ENCODE measurements at regions not wholly inside any gene's neighbourhood (a gene's known extent, or its start where the extent isn't known, plus 50 kb on each side); places are given as distances from the start of the nearest gene placed in this dataset.

- no peaks in the 10 kb centered on the region for H3K9me2 ChIP-seq (ENCODE audit: low read depth, low read length)
- no peaks in the 10 kb centered on the region for H3K9me3 ChIP-seq (ENCODE audit: low read length)
- H3K4me3 ChIP-seq (ENCODE audit: low read depth, low read length, poor library complexity, severe bottlenecking): no peak overlapping the region
- no peaks in the 10 kb centered on the region for H3K4me1 ChIP-seq (ENCODE audit: insufficient read depth, low read length, severe bottlenecking)
- no peaks in the 10 kb centered on the region for H4K20me1 ChIP-seq (ENCODE audit: insufficient read depth, low read length)
- H3K36me3 ChIP-seq (ENCODE audit: insufficient read depth, low read length): no peaks in the 10 kb centered on the region
- no peaks in the 10 kb centered on the region for H3K27me3 ChIP-seq (ENCODE audit: insufficient read depth, low read length)
- TF ChIP-seq EZH2 (IDR thresholded peaks at IDR 0.05; ENCODE audit: borderline replicate concordance, low read length) (no peak), CTCF (IDR thresholded peaks at IDR 0.05; ENCODE audit: low read length) (no peak)
- no peak overlapping the region for H2AFZ ChIP-seq (ENCODE audit: low read length)
- H3F3A ChIP-seq (ENCODE audit: insufficient read depth, low read length): no peaks in the 10 kb centered on the region
- no peak overlapping the region for H3K4me2 ChIP-seq (ENCODE audit: low read length)
- H3K27ac ChIP-seq (ENCODE audit: low read depth, low read length, poor library complexity, severe bottlenecking): no peak overlapping the region
- H3K9ac ChIP-seq (ENCODE audit: low read length): no peak overlapping the region
- H3K79me2 ChIP-seq (ENCODE audit: insufficient read depth, low read length): no peaks in the 10 kb centered on the region
These were observed 257.4 kb upstream of the CBLB start for GRCh38 chr3:106126067-106126845.

- H2AFZ ChIP-seq (ENCODE audit: low read length): no peak overlapping the region
- H3K9ac ChIP-seq (ENCODE audit: low read length): no peak overlapping the region
- H3K27ac ChIP-seq (ENCODE audit: low read depth, low read length, poor library complexity, severe bottlenecking): no peak overlapping the region
- no peaks in the 10 kb centered on the region for H3K4me1 ChIP-seq (ENCODE audit: insufficient read depth, low read length, severe bottlenecking)
- no peaks in the 10 kb centered on the region for H3F3A ChIP-seq (ENCODE audit: insufficient read depth, low read length)
- H3K36me3 ChIP-seq (ENCODE audit: insufficient read depth, low read length): no peaks in the 10 kb centered on the region
- H3K4me3 ChIP-seq (ENCODE audit: low read depth, low read length, poor library complexity, severe bottlenecking): no peak overlapping the region
- H3K9me3 ChIP-seq (ENCODE audit: low read length): no peaks in the 10 kb centered on the region
- no peaks in the 10 kb centered on the region for H3K27me3 ChIP-seq (ENCODE audit: insufficient read depth, low read length)
- no peaks in the 10 kb centered on the region for H3K79me2 ChIP-seq (ENCODE audit: insufficient read depth, low read length)
- no peaks in the 10 kb centered on the region for H4K20me1 ChIP-seq (ENCODE audit: insufficient read depth, low read length)
- no peaks in the 10 kb centered on the region for H3K9me2 ChIP-seq (ENCODE audit: low read depth, low read length)
- no peak overlapping the region for H3K4me2 ChIP-seq (ENCODE audit: low read length)
- TF ChIP-seq CTCF (IDR thresholded peaks at IDR 0.05; ENCODE audit: low read length) (no peak), EZH2 (IDR thresholded peaks at IDR 0.05; ENCODE audit: borderline replicate concordance, low read length) (no peak)
These were observed 258.0 kb upstream of the CBLB start for GRCh38 chr3:106126846-106127235.

GRCh38 chr3:106129939-106130338 is 261.1 kb upstream of the CBLB start:
- peak overlapping the region; percentile 58; the same call in 1 of the 2 replicates for H2AFZ ChIP-seq (ENCODE audit: low read length)
- H3K27me3 ChIP-seq (ENCODE audit: insufficient read depth, low read length): no peaks in the 10 kb centered on the region
- H3K36me3 ChIP-seq (ENCODE audit: insufficient read depth, low read length): no peaks in the 10 kb centered on the region
- no peak overlapping the region for H3K4me3 ChIP-seq (ENCODE audit: low read depth, low read length, poor library complexity, severe bottlenecking)
- no peak overlapping the region for H3K27ac ChIP-seq (ENCODE audit: low read depth, low read length, poor library complexity, severe bottlenecking)
- no peak overlapping the region for H3K9ac ChIP-seq (ENCODE audit: low read length)
- no peaks in the 10 kb centered on the region for H3K9me2 ChIP-seq (ENCODE audit: low read depth, low read length)
- H3K4me2 ChIP-seq (ENCODE audit: low read length): no peak overlapping the region
- TF ChIP-seq CTCF (IDR thresholded peaks at IDR 0.05; ENCODE audit: low read length) (no peak), EZH2 (IDR thresholded peaks at IDR 0.05; ENCODE audit: borderline replicate concordance, low read length) (no peak)
- no peaks in the 10 kb centered on the region for H3K9me3 ChIP-seq (ENCODE audit: low read length)
- no peaks in the 10 kb centered on the region for H3K4me1 ChIP-seq (ENCODE audit: insufficient read depth, low read length, severe bottlenecking)
- no peaks in the 10 kb centered on the region for H3F3A ChIP-seq (ENCODE audit: insufficient read depth, low read length)
- no peaks in the 10 kb centered on the region for H4K20me1 ChIP-seq (ENCODE audit: insufficient read depth, low read length)
- H3K79me2 ChIP-seq (ENCODE audit: insufficient read depth, low read length): no peaks in the 10 kb centered on the region

All from OCI-LY1 (cell line).